ENCODE measurements at regions not wholly inside any gene's neighbourhood (a gene's known extent, or its start where the extent isn't known, plus 50 kb on each side); places are given as distances from the start of the nearest gene placed in this dataset.

DNA sequence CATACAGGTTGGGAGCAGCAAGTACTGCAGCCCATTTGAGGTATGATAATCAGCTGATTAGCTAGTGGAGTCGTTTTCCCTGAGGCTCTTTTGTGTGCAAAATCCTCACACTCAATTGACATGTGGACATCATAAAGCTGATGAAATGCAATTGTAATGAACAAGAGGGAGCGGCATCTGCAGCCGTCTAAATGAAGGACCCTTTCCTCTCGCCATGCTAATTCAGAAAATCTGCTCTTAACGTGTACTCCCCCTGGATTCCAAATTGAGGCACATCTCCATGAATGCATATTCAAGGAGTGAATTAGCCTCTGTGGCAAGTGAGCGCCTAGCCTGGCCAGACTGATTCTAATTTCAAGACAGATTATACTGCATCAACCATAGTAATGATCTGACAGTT is 260.9 kb upstream of the ATP5MC3 start:
- Mint-ChIP-seq H3K9me3 (0 out of 2 replicates have a peak, but pooled peaks cover 3% of the 10 kb centered on the region), H3K36me3 (no peaks in the 10 kb centered on the region), H3K27me3 (ENCODE audit: low read depth) (no peaks in the 10 kb centered on the region), H3K27ac (no peak overlapping the region), H3K4me3 (no peak overlapping the region), H3K4me1 (peaks cover 20% of the 10 kb centered on the region)
- ATAC-seq: no peak
- DNase-seq (ENCODE audit: low spot score): no peak
- POLR2A ChIA-PET: no interaction called here
- TF ChIP-seq ATF1 (CRISPR knock-in tag; IDR thresholded peaks at IDR 0.05): no peak
- TF ChIP-seq, protein P1, sequence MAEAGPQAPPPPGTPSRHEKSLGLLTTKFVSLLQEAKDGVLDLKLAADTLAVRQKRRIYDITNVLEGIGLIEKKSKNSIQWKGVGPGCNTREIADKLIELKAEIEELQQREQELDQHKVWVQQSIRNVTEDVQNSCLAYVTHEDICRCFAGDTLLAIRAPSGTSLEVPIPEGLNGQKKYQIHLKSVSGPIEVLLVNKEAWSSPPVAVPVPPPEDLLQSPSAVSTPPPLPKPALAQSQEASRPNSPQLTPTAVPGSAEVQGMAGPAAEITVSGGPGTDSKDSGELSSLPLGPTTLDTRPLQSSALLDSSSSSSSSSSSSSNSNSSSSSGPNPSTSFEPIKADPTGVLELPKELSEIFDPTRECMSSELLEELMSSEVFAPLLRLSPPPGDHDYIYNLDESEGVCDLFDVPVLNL (CRISPR knock-in tag; IDR thresholded peaks at IDR 0.05; ENCODE audit: borderline replicate concordance, low read depth): no peak
- CTCF ChIA-PET: no interaction called here

DNA sequence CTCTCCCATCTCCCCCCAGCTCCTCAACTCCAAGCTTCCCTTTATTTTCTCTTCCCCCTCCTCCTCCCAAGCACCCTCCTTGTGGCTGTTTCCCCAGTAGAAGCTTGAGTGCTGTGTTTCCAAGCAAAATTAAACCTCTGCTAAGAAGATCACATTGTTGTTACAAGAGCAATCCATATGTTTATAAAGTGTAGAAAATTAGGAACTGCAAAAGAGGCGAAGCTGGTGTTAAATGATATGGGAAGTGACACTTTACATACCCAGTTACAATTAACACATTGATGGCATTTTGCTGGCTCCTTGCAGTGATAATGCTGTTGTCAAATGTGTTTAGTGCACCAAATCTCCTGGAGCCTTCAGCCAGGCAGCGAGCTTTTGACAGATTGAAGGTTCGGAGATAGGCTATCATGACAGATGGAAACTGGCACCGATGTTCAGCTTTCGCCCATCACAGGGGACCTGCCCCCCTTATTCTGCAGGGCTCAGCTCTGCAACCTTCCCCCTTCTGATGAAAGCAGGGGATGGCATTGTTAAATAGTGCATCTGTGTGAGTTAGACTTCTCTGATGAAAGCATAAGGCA is 259.8 kb upstream of the ATP5MC3 start:
- Mint-ChIP-seq H3K4me1 (peaks cover 20% of the 10 kb centered on the region), H3K27me3 (ENCODE audit: low read depth) (no peaks in the 10 kb centered on the region), H3K9me3 (0 out of 2 replicates have a peak, but pooled peaks cover 3% of the 10 kb centered on the region), H3K4me3 (no peak overlapping the region), H3K36me3 (no peaks in the 10 kb centered on the region), H3K27ac (no peak overlapping the region)
- ChIA-PET CTCF (interaction anchor here (0.5 to 0.9 kb wide), 2 partner anchors 41 to 68 kb away, joined by 3 read pairs; no protein-coding TSS in a partner anchor), POLR2A (no interaction called here)
- TF ChIP-seq, protein P2, sequence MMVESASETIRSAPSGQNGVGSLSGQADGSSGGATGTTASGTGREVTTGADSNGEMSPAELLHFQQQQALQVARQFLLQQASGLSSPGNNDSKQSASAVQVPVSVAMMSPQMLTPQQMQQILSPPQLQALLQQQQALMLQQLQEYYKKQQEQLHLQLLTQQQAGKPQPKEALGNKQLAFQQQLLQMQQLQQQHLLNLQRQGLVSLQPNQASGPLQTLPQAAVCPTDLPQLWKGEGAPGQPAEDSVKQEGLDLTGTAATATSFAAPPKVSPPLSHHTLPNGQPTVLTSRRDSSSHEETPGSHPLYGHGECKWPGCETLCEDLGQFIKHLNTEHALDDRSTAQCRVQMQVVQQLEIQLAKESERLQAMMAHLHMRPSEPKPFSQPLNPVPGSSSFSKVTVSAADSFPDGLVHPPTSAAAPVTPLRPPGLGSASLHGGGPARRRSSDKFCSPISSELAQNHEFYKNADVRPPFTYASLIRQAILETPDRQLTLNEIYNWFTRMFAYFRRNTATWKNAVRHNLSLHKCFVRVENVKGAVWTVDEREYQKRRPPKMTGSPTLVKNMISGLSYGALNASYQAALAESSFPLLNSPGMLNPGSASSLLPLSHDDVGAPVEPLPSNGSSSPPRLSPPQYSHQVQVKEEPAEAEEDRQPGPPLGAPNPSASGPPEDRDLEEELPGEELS (CRISPR knock-in tag; IDR thresholded peaks at IDR 0.05): no peak
- TF ChIP-seq FOXK1 (CRISPR knock-in tag; IDR thresholded peaks at IDR 0.05) (no peak), ZNF219 (CRISPR knock-in tag; IDR thresholded peaks at IDR 0.05; ENCODE audit: borderline replicate concordance) (no peak), TEAD4 (CRISPR knock-in tag; IDR thresholded peaks at IDR 0.05) (no peak), CBFB (CRISPR knock-in tag; IDR thresholded peaks at IDR 0.05; ENCODE audit: low read depth) (no peak), SP1 (CRISPR knock-in tag; conservative IDR thresholded peaks at IDR 0.05) (no peak), FOXP1 (CRISPR knock-in tag; IDR thresholded peaks at IDR 0.05; ENCODE audit: borderline replicate concordance) (no peak), CREM (CRISPR knock-in tag; IDR thresholded peaks at IDR 0.05) (no peak)
- TF ChIP-seq, protein P3, sequence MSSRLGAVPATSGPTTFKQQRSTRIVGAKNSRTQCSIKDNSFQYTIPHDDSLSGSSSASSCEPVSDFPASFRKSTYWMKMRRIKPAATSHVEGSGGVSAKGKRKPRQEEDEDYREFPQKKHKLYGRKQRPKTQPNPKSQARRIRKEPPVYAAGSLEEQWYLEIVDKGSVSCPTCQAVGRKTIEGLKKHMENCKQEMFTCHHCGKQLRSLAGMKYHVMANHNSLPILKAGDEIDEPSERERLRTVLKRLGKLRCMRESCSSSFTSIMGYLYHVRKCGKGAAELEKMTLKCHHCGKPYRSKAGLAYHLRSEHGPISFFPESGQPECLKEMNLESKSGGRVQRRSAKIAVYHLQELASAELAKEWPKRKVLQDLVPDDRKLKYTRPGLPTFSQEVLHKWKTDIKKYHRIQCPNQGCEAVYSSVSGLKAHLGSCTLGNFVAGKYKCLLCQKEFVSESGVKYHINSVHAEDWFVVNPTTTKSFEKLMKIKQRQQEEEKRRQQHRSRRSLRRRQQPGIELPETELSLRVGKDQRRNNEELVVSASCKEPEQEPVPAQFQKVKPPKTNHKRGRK (CRISPR knock-in tag; IDR thresholded peaks at IDR 0.05; ENCODE audit: borderline replicate concordance): no peak
- TF ChIP-seq, protein P4, sequence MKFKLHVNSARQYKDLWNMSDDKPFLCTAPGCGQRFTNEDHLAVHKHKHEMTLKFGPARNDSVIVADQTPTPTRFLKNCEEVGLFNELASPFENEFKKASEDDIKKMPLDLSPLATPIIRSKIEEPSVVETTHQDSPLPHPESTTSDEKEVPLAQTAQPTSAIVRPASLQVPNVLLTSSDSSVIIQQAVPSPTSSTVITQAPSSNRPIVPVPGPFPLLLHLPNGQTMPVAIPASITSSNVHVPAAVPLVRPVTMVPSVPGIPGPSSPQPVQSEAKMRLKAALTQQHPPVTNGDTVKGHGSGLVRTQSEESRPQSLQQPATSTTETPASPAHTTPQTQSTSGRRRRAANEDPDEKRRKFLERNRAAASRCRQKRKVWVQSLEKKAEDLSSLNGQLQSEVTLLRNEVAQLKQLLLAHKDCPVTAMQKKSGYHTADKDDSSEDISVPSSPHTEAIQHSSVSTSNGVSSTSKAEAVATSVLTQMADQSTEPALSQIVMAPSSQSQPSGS (CRISPR knock-in tag; IDR thresholded peaks at IDR 0.05; ENCODE audit: borderline replicate concordance, low read depth): no peak
- TF ChIP-seq, protein P5, sequence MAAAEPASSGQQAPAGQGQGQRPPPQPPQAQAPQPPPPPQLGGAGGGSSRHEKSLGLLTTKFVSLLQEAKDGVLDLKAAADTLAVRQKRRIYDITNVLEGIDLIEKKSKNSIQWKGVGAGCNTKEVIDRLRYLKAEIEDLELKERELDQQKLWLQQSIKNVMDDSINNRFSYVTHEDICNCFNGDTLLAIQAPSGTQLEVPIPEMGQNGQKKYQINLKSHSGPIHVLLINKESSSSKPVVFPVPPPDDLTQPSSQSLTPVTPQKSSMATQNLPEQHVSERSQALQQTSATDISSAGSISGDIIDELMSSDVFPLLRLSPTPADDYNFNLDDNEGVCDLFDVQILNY (CRISPR knock-in tag; IDR thresholded peaks at IDR 0.05): no peak
- TF ChIP-seq, protein P6, sequence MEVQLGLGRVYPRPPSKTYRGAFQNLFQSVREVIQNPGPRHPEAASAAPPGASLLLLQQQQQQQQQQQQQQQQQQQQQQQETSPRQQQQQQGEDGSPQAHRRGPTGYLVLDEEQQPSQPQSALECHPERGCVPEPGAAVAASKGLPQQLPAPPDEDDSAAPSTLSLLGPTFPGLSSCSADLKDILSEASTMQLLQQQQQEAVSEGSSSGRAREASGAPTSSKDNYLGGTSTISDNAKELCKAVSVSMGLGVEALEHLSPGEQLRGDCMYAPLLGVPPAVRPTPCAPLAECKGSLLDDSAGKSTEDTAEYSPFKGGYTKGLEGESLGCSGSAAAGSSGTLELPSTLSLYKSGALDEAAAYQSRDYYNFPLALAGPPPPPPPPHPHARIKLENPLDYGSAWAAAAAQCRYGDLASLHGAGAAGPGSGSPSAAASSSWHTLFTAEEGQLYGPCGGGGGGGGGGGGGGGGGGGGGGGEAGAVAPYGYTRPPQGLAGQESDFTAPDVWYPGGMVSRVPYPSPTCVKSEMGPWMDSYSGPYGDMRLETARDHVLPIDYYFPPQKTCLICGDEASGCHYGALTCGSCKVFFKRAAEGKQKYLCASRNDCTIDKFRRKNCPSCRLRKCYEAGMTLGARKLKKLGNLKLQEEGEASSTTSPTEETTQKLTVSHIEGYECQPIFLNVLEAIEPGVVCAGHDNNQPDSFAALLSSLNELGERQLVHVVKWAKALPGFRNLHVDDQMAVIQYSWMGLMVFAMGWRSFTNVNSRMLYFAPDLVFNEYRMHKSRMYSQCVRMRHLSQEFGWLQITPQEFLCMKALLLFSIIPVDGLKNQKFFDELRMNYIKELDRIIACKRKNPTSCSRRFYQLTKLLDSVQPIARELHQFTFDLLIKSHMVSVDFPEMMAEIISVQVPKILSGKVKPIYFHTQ (CRISPR knock-in tag; IDR thresholded peaks at IDR 0.05): no peak
- TF ChIP-seq, protein P7, sequence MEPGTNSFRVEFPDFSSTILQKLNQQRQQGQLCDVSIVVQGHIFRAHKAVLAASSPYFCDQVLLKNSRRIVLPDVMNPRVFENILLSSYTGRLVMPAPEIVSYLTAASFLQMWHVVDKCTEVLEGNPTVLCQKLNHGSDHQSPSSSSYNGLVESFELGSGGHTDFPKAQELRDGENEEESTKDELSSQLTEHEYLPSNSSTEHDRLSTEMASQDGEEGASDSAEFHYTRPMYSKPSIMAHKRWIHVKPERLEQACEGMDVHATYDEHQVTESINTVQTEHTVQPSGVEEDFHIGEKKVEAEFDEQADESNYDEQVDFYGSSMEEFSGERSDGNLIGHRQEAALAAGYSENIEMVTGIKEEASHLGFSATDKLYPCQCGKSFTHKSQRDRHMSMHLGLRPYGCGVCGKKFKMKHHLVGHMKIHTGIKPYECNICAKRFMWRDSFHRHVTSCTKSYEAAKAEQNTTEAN (CRISPR knock-in tag; IDR thresholded peaks at IDR 0.05): no peak
- TF ChIP-seq, protein P8, sequence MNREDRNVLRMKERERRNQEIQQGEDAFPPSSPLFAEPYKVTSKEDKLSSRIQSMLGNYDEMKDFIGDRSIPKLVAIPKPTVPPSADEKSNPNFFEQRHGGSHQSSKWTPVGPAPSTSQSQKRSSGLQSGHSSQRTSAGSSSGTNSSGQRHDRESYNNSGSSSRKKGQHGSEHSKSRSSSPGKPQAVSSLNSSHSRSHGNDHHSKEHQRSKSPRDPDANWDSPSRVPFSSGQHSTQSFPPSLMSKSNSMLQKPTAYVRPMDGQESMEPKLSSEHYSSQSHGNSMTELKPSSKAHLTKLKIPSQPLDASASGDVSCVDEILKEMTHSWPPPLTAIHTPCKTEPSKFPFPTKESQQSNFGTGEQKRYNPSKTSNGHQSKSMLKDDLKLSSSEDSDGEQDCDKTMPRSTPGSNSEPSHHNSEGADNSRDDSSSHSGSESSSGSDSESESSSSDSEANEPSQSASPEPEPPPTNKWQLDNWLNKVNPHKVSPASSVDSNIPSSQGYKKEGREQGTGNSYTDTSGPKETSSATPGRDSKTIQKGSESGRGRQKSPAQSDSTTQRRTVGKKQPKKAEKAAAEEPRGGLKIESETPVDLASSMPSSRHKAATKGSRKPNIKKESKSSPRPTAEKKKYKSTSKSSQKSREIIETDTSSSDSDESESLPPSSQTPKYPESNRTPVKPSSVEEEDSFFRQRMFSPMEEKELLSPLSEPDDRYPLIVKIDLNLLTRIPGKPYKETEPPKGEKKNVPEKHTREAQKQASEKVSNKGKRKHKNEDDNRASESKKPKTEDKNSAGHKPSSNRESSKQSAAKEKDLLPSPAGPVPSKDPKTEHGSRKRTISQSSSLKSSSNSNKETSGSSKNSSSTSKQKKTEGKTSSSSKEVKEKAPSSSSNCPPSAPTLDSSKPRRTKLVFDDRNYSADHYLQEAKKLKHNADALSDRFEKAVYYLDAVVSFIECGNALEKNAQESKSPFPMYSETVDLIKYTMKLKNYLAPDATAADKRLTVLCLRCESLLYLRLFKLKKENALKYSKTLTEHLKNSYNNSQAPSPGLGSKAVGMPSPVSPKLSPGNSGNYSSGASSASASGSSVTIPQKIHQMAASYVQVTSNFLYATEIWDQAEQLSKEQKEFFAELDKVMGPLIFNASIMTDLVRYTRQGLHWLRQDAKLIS (CRISPR knock-in tag; IDR thresholded peaks at IDR 0.05; ENCODE audit: borderline replicate concordance): no peak
- ATAC-seq (peak; percentile 26), DNase-seq (ENCODE audit: low spot score) (no peak)
